Immature natural killer cell (primary cell): ENCODE measurements at regions not wholly inside any gene's neighbourhood (a gene's known extent, or its start where the extent isn't known, plus 50 kb on each side); places are given as distances from the start of the nearest gene placed in this dataset.

Source experiments
- DNase-seq, 3 donors: peaks; one replicate each; pipeline ENCODE4 v3.0.0; 2022; ENCODE audit warnings: mixed read lengths in 1 of 3
- H3K27ac Mint-ChIP-seq, 6 donors: one replicate each; pipeline ENCODE4 v1.8.0; 2020; ENCODE audit warnings: mixed read lengths in 6 of 6, mild to moderate bottlenecking in 5 of 6, inconsistent platforms in 4 of 6, moderate library complexity in 3 of 6
- H3K27me3 Mint-ChIP-seq, 3 donors: one replicate each; pipeline ENCODE4 v1.8.0; 2020 to 2021; ENCODE audit warnings: low read depth in 3 of 3, mild to moderate bottlenecking in 3 of 3, mixed read lengths in 3 of 3, moderate library complexity in 3 of 3, inconsistent platforms in 1 of 3
- H3K36me3 Mint-ChIP-seq, 3 donors: one replicate each; pipeline ENCODE4 v1.8.0; 2020; ENCODE audit warnings: mixed read lengths in 3 of 3, inconsistent platforms in 2 of 3, mild to moderate bottlenecking in 2 of 3
- H3K4me1 Mint-ChIP-seq, 2 donors: one replicate each; pipeline ENCODE4 v1.8.0; 2020; ENCODE audit warnings: inconsistent platforms in 2 of 2, mild to moderate bottlenecking in 2 of 2, mixed read lengths in 2 of 2, moderate library complexity in 1 of 2
- H3K4me3 Mint-ChIP-seq, 5 donors: one replicate each; pipeline ENCODE4 v1.8.0; 2020; ENCODE audit warnings: mild to moderate bottlenecking in 5 of 5, mixed read lengths in 5 of 5, inconsistent platforms in 3 of 5, moderate library complexity in 3 of 5
- H3K9me3 Mint-ChIP-seq, 6 donors: one replicate each; pipeline ENCODE4 v1.8.0; 2020; ENCODE audit warnings: mild to moderate bottlenecking in 6 of 6, mixed read lengths in 6 of 6, inconsistent platforms in 4 of 6, moderate library complexity in 3 of 6

DNA sequence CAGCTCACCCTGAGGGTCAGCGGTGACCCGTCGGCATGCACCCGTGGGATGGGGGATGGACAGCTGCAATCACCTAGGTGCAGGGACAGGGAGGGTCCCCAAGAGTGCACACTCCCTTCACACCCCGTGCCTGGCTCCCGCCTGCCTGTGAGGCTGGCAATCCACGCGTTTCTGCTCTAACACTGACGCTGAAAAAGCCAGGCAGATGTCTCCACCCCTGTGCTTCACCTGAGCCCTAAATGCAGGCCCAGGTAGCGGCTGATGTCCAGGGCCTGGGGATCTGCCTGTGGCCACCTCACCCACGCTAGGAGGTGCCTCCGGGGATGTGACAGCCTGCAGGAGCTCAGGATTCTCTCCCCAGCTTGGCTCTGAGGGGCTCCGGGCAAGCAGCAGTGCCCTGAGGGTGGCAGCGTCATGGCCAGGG, 212.0 kb upstream of the SALL3 start:
- Mint-ChIP-seq H3K36me3 (no peaks in the 10 kb centered on the region), H3K4me3 (no peak overlapping the region), H3K9me3 (no peaks in the 10 kb centered on the region), H3K27me3 (peaks cover 0 to 3% (median 1%) of the 10 kb centered on the region in 3 donors), H3K27ac (no peak overlapping the region), H3K4me1 (no peaks in the 10 kb centered on the region)
- DNase-seq: no peak

GRCh38 chr18:78768221-78768620, 211.4 kb upstream of the SALL3 start:
- Mint-ChIP-seq H3K36me3 (no peaks in the 10 kb centered on the region), H3K27me3 (peaks cover 0 to 3% (median 1%) of the 10 kb centered on the region in 3 donors), H3K4me1 (no peaks in the 10 kb centered on the region), H3K27ac (no peak overlapping the region), H3K4me3 (no peak overlapping the region), H3K9me3 (no peaks in the 10 kb centered on the region)
- DNase-seq: no peak

DNA sequence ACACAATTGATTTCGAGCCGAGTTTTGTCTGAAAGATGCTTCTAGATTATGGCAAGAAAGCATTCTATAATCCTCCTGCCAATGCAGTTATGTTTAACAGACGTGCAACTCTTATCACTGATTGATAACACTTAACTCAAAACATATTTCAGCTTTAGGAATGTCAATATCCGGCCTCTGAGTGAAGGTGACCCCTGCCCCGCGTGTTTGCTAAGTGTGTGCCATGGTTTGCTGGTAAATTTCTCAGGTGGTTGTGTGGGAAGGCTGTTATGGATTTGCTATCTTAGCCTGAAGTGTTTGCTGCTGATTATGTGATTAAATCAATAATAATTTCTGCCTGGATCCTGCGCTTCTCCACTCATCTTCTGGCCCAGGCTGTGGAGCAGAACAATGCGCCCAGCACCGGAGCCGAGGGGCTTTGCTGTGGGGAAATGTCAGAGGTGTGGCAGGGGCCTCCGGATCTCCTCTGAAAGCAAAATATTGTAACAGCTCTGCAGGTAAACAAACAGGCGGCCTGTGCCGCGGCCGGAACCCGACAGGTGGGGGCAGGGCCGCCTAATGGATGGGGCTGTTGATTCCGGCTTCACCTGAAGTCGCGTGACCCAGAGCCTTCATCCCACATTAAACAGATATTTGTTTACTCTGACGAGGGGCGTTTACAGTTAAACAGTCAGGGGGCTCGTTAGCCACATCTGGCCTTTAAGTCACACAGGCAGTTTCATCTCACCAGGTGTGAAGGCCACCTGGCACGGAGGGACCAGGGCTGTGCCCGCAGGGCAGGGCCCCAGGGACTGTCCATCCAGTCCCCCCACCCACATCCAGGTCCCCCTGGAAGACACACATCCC, 210.7 kb upstream of the SALL3 start:
- Mint-ChIP-seq H3K4me1 (no peaks in the 10 kb centered on the region), H3K4me3 (no peak overlapping the region), H3K27ac (no peak overlapping the region), H3K27me3 (peaks cover 0 to 3% (median 1%) of the 10 kb centered on the region in 3 donors), H3K9me3 (no peaks in the 10 kb centered on the region), H3K36me3 (no peaks in the 10 kb centered on the region)
- DNase-seq: no peak

DNA sequence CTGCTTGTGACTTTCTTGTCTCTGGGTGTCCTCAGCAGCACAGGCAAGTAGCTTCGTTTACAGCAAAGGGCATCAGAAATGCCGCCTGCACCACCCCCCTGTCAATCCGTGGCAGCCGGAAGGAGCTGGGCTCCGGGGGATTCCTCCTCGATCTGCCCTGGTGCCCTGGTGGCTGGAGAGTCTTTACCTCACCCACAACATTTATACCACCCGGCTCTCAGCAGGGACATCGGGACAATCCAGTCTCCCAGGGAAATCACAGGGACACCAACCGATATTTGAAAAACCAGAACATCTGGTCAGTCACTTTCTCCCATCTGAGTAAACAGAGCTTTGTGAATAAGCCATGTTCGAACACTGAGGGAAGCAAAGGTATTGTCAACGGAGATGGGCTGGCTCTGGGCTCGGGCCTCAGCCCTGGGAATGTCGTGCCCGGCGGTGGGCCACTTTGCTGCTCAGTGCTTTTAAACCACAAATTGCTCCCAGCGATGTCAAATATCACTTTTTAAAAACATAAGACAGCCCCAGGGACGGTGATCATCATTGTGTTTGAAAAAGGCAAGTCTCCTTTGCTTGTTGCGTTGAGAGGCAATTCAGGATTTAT, 210.0 kb upstream of the SALL3 start:
- no peaks in the 10 kb centered on the region for H3K9me3 Mint-ChIP-seq
- no peak overlapping the region for H3K27ac Mint-ChIP-seq
- H3K4me1 Mint-ChIP-seq: no peaks in the 10 kb centered on the region
- H3K4me3 Mint-ChIP-seq: no peak overlapping the region
- no peaks in the 10 kb centered on the region for H3K36me3 Mint-ChIP-seq
- no peak for DNase-seq
- peaks cover 0 to 3% (median 1%) of the 10 kb centered on the region in 3 donors for H3K27me3 Mint-ChIP-seq

DNA sequence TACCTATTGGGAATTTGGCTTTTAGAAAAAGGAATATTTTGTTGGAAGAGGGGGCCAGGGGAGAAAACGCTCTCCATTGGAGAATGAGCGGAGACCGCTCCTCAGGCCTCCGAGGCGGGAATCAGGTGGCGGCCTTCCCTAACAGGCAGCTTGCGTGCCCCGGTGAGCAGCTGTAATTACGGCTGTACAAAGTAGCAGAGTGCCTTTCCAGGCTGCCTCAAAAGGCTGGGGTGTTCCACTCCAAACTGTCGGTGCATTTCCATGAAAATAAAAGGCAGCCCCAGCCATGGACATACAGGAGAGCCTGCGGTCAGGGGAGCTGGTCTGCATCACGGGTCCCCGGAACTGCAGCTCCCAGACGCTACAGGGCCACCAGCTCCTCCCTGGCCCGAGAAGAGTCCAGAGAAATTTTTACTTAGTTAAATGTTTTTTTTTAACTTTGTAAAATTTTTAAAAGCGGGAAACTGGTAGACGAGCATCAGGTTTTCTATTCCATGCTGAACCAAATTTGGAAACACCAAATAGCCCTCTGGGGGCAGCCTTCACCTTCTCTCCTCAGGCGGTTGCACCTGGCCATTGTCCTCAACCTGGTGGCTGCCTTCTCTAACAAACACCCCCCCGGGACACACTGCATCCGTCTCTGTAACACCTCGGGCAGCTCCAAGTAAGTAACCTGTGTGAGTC, 209.3 kb upstream of the SALL3 start:
- Mint-ChIP-seq H3K9me3 (no peaks in the 10 kb centered on the region), H3K27me3 (peaks cover 0 to 3% (median 0%) of the 10 kb centered on the region in 3 donors), H3K36me3 (no peaks in the 10 kb centered on the region), H3K27ac (no peak overlapping the region), H3K4me1 (no peaks in the 10 kb centered on the region), H3K4me3 (no peak overlapping the region)
- no peak for DNase-seq

DNA sequence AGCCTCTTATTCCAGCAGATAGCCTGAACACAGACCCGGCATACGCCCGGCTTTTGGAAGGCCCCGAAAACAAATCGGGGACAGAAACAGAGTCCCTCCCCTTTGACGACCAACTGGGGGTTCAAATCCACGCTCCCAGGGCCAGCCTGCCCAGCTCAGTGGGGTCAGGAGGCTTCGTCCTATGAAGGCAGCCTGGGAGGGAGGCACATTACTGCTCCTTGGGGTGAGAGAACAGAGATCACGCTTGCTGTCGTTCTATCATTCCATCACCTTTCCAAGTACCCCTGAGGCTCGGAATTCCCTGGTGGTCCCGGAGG, 208.8 kb upstream of the SALL3 start:
- Mint-ChIP-seq H3K9me3 (no peaks in the 10 kb centered on the region), H3K27ac (no peak overlapping the region), H3K4me1 (no peaks in the 10 kb centered on the region), H3K27me3 (peaks cover 0 to 3% (median 0%) of the 10 kb centered on the region in 3 donors), H3K4me3 (no peak overlapping the region), H3K36me3 (no peaks in the 10 kb centered on the region)
- no peak for DNase-seq

GRCh38 chr18:78771496-78772359, 207.9 kb upstream of the SALL3 start:
- H3K27ac Mint-ChIP-seq: no peak overlapping the region
- no peak overlapping the region for H3K4me3 Mint-ChIP-seq
- DNase-seq: no peak
- H3K9me3 Mint-ChIP-seq: no peaks in the 10 kb centered on the region
- H3K36me3 Mint-ChIP-seq: no peaks in the 10 kb centered on the region
- no peaks in the 10 kb centered on the region for H3K4me1 Mint-ChIP-seq
- H3K27me3 Mint-ChIP-seq: peaks cover 0 to 4% (median 0%) of the 10 kb centered on the region in 3 donors

DNA sequence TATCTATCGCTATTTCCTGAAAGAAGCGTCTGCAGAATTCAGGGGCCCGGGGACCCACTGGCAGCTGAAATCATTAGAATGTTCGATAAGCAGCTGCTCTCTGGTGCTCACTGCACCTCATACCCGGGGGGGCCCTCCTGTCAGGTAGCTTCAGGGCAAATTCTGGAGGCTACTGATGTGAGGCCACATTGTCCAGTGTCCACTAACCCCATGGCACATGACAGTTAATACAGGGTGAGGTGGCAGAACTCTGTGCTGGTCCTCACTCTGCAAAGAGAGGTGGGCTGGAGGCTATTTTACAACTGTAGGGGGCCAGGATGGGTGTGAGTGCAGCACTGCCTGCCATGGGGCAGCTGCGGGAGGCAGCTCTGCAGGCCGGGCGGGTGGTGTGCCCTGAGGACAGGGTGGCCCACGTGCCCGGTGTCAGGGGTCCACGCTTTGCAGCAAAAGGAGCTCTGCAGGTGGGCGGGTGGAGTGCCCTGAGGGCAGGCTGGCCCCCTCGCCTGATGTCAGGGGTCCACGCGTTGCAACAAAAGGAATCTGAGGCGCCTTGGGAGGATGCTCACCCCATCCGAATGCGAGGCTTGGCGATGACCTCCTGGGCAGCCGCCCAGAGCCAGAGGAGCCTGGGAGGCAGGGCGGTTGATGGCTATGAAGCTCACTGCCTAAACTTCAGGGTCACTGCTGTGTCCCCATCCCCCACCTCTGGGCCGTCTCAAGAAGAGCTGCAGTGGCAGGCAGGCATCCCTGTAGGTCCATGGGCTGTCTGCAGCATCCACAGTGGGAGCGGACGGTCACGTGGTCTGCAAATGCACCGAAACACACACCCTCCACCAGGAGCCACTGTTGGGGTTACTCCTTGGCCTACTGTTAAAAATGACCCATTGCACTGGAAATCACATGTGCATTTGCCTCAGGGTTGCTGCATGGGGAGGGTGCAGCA, 207.0 kb upstream of the SALL3 start:
- Mint-ChIP-seq H3K4me3 (no peak overlapping the region), H3K9me3 (no peaks in the 10 kb centered on the region), H3K36me3 (no peaks in the 10 kb centered on the region), H3K27ac (no peak overlapping the region), H3K27me3 (peaks cover 0 to 4% (median 0%) of the 10 kb centered on the region in 3 donors), H3K4me1 (no peaks in the 10 kb centered on the region)
- DNase-seq: no peak

DNA sequence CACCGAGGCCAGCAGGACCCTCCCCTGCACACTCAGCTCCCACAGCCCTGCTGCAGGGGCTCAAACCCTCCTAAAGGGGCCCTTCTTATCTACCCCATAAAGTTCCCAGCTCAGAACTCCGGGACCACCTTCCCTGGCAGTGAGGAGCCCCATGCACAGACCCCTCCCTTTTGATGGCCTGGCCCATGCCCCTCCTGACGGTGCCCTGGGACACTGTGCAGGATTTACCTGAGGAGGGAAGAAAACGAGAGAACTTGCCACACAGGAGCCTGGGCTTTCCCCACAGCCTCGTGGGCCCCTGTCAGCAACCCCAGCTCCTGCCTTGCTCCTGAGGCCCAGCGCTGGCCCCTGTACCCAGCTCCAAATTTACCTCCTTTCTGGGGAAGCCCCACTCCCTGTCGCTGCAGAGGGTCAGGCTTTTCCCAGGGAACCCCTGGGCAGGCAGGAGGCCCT, 206.3 kb upstream of the SALL3 start:
- Mint-ChIP-seq H3K4me1 (no peaks in the 10 kb centered on the region), H3K27ac (no peak overlapping the region), H3K27me3 (peaks cover 0 to 4% (median 0%) of the 10 kb centered on the region in 3 donors), H3K36me3 (no peaks in the 10 kb centered on the region), H3K9me3 (no peaks in the 10 kb centered on the region), H3K4me3 (no peak overlapping the region)
- no peak for DNase-seq

GRCh38 chr18:78773819-78774218, 205.8 kb upstream of the SALL3 start:
- no peak for DNase-seq
- no peaks in the 10 kb centered on the region for H3K4me1 Mint-ChIP-seq
- H3K27ac Mint-ChIP-seq: no peak overlapping the region
- no peak overlapping the region for H3K4me3 Mint-ChIP-seq
- peaks cover 0 to 4% (median 1%) of the 10 kb centered on the region in 3 donors for H3K27me3 Mint-ChIP-seq
- H3K9me3 Mint-ChIP-seq: no peaks in the 10 kb centered on the region
- no peaks in the 10 kb centered on the region for H3K36me3 Mint-ChIP-seq

DNA sequence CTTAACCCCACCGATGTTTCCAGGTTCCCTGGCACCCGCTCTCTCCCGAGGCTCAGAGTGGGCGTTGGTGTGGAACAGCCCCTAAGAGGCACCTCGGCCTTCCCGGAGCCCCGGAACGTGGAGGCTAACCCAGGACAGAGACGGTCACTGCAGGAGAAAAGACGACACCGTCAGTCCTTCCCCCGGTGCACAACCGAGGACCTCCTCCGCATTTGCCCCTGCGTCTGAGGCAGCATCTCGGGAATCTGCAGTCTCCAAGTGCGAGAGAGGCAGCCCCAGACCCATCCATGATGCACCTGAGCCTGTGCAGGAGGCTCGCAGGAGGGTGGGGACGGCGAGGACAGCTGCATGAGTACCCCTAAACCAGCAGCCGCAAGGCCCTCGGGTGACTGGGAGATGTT, 204.9 kb upstream of the SALL3 start:
- Mint-ChIP-seq H3K9me3 (no peaks in the 10 kb centered on the region), H3K4me3 (no peak overlapping the region), H3K4me1 (no peaks in the 10 kb centered on the region), H3K27ac (no peak overlapping the region), H3K27me3 (peaks cover 0 to 2% (median 2%) of the 10 kb centered on the region in 3 donors), H3K36me3 (no peaks in the 10 kb centered on the region)
- DNase-seq: no peak

GRCh38 chr18:78776151-78776550, 203.5 kb upstream of the SALL3 start:
- H3K36me3 Mint-ChIP-seq: no peaks in the 10 kb centered on the region
- H3K9me3 Mint-ChIP-seq: peaks cover 0 to 2% (median 0%) of the 10 kb centered on the region in 6 donors
- H3K27me3 Mint-ChIP-seq: peaks cover 0 to 2% (median 2%) of the 10 kb centered on the region in 3 donors
- H3K27ac Mint-ChIP-seq: no peak overlapping the region
- no peaks in the 10 kb centered on the region for H3K4me1 Mint-ChIP-seq
- H3K4me3 Mint-ChIP-seq: no peak overlapping the region
- no peak for DNase-seq
